Testis (tissue), 2 donors: ENCODE measurements at regions not wholly inside any gene's neighbourhood (a gene's known extent, or its start where the extent isn't known, plus 50 kb on each side); places are given as distances from the start of the nearest gene placed in this dataset.

ENCODE experiments used
- CTCF ChIP-seq, 3 experiments: fragments of 450-650 bp in 2 of 3; fragments of 200-600 bp in 1 of 3; sonication (generic) in 1 of 3; IDR thresholded peaks; one replicate each; pipeline ENCODE4 v1.5.1; 2016 to 2019; ENCODE audit warnings: antibody characterized with exemption in 3 of 3, mild to moderate bottlenecking in 2 of 3, moderate library complexity in 1 of 3
- POLR2A ChIP-seq: fragments of 450-650 bp; IDR thresholded peaks from one replicate; pipeline ENCODE4 v1.6.1; 2017; ENCODE audit warnings: antibody characterized with exemption, mild to moderate bottlenecking, moderate library complexity

GRCh38 chr13:90839061-90839460, 508.4 kb upstream of the MIR17HG start:
- TF ChIP-seq CTCF (IDR thresholded peaks at IDR 0.05) (no peak), POLR2A (no peak)
